GM12878 (cell line): ENCODE measurements at regions not wholly inside any gene's neighbourhood (a gene's known extent, or its start where the extent isn't known, plus 50 kb on each side); places are given as distances from the start of the nearest gene placed in this dataset.

Source experiments
- ATF2 ChIP-seq: IDR thresholded peaks from 2 replicates; pipeline ENCODE4 v1.6.1; 2012; ENCODE audit warnings: low read length, inconsistent platforms
- BHLHE40 ChIP-seq, 2 experiments: fragments of 450-650 bp in 1 of 2; IDR thresholded peaks; 2 replicates each; pipeline ENCODE4 v1.6.1; 2011 to 2017; ENCODE audit warnings: low read depth in 2 of 2, borderline replicate concordance in 1 of 2, improper control_type of control experiment in 1 of 2, low read length in 1 of 2, mild to moderate bottlenecking in 1 of 2
- CTCF ChIP-seq, 3 experiments: IDR thresholded peaks in 2 of 3; conservative IDR thresholded peaks in 1 of 3; 2 replicates each; pipeline ENCODE4 v1.5.1; 2011; ENCODE audit warnings: low read depth in 3 of 3, low read length in 3 of 3, mild to moderate bottlenecking in 3 of 3, control low read depth in 2 of 3, moderate library complexity in 2 of 3, inconsistent platforms in 1 of 3, mixed read lengths in 1 of 3; ENCODE audit not compliant: control insufficient read depth in 2 of 3, insufficient read depth in 1 of 3; ENCODE audit errors: extremely low read depth in 1 of 3
- EED ChIP-seq: sonication (generic); IDR thresholded peaks from 2 replicates; pipeline ENCODE4 v1.6.1; 2016; ENCODE audit warnings: antibody characterized with exemption, low read depth
- EGR1 ChIP-seq, 2 experiments: IDR thresholded peaks; 1 replicate in 1 of 2; 2 replicates in 1 of 2; pipeline ENCODE4 v1.6.1; 2011 to 2012; ENCODE audit warnings: low read depth in 2 of 2, low read length in 2 of 2, borderline replicate concordance in 1 of 2, mild to moderate bottlenecking in 1 of 2, moderate library complexity in 1 of 2
- JUND ChIP-seq: IDR thresholded peaks from 2 replicates; pipeline ENCODE4 v1.6.1; 2012; ENCODE audit warnings: low read depth, mild to moderate bottlenecking, low read length, improper control_type of control experiment, moderate library complexity
- MEF2A ChIP-seq: IDR thresholded peaks from 2 replicates; pipeline ENCODE4 v1.6.1; 2011; ENCODE audit warnings: low read depth, mild to moderate bottlenecking, low read length, moderate library complexity; ENCODE audit not compliant: insufficient read depth
- POLR2AphosphoS5 ChIP-seq: IDR thresholded peaks from 2 replicates; pipeline ENCODE4 v1.6.1; 2011; ENCODE audit warnings: mild to moderate bottlenecking, low read length, inconsistent platforms
- SUPT20H ChIP-seq: IDR thresholded peaks from 2 replicates; pipeline ENCODE4 v1.6.1; 2011; ENCODE audit warnings: low read depth, mild to moderate bottlenecking, low read length, moderate library complexity, borderline replicate concordance; ENCODE audit not compliant: control insufficient read depth
- TCF3 ChIP-seq: IDR thresholded peaks from 2 replicates; pipeline ENCODE4 v1.6.1; 2012; ENCODE audit warnings: low read depth, mild to moderate bottlenecking, low read length, borderline replicate concordance; ENCODE audit not compliant: insufficient read depth
- ZNF687 ChIP-seq: fragments of 450-650 bp; IDR thresholded peaks from 2 replicates; pipeline ENCODE4 v1.6.1; 2017; ENCODE audit warnings: mild to moderate bottlenecking, moderate library complexity
- TF ChIP-seq, protein P1 (sequence below): fragments of 150-350 bp; IDR thresholded peaks from 2 replicates; pipeline ENCODE4 v1.6.1; 2014; ENCODE audit warnings: mild to moderate bottlenecking, low read depth, low read length
- TF ChIP-seq, protein P2 (sequence below): IDR thresholded peaks from 2 replicates; pipeline ENCODE4 v1.6.1; 2012; ENCODE audit warnings: low read depth, low read length, improper control_type of control experiment
- TF ChIP-seq, protein P3 (sequence below): fragments of 450-650 bp; IDR thresholded peaks from 2 replicates; pipeline ENCODE4 v1.6.1; 2018; ENCODE audit warnings: borderline replicate concordance, mild to moderate bottlenecking; ENCODE audit not compliant: partially characterized antibody
- TF ChIP-seq, protein P4 (sequence below): IDR thresholded peaks from 2 replicates; pipeline ENCODE4 v1.6.1; 2011; ENCODE audit warnings: low read depth, mild to moderate bottlenecking, low read length, moderate library complexity, borderline replicate concordance; ENCODE audit errors: extremely low read depth

DNA sequence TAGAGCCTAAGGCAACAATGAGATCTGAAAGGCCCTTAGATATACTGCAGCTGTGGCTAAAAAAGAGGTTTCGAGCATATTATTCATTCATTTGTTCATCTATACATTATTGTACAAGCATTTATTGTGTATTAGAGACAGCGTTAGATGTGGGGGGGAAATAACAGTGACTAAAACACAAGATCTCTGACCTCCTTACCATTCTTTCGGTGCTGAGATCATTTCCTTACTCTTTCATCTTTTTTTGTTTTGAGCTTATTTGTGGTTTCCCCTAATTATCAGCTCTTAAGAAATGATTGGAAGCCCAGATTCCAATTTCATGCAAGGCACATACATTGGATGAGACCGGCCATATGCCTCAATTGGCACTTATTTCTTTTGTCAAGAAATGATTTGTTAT, 113.2 kb downstream of the SEC61B start (continued):
- TF ChIP-seq, protein P1, sequence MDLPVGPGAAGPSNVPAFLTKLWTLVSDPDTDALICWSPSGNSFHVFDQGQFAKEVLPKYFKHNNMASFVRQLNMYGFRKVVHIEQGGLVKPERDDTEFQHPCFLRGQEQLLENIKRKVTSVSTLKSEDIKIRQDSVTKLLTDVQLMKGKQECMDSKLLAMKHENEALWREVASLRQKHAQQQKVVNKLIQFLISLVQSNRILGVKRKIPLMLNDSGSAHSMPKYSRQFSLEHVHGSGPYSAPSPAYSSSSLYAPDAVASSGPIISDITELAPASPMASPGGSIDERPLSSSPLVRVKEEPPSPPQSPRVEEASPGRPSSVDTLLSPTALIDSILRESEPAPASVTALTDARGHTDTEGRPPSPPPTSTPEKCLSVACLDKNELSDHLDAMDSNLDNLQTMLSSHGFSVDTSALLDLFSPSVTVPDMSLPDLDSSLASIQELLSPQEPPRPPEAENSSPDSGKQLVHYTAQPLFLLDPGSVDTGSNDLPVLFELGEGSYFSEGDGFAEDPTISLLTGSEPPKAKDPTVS: no peak
- TF ChIP-seq BHLHE40 (IDR thresholded peaks at IDR 0.05; ENCODE audit: borderline replicate concordance in 1 of 2, low read depth in 2 of 2, low read length in 1 of 2) (peak in 1 of 2 experiments; percentile 7; a peak in 1 of 4 replicates), EGR1 (IDR thresholded peaks at IDR 0.05; ENCODE audit: borderline replicate concordance in 1 of 2, low read depth in 2 of 2, low read length in 2 of 2) (no peak), ZNF687 (no peak), POLR2AphosphoS5 (no peak), EED (peak; percentile 61; the same call in 1 of the 2 replicates), SUPT20H (no peak), TCF3 (no peak), JUND (peak; percentile 29; the same call in 1 of the 2 replicates), CTCF (IDR thresholded peaks at IDR 0.05 in 2 of 3, conservative IDR thresholded peaks at IDR 0.05 in 1 of 3; ENCODE audit: control insufficient read depth in 2 of 3, extremely low read depth in 1 of 3, insufficient read depth in 1 of 3, low read depth in 3 of 3, low read length in 3 of 3) (no peak), ATF2 (peak; percentile 50), MEF2A (no peak)
- TF ChIP-seq, protein P2, sequence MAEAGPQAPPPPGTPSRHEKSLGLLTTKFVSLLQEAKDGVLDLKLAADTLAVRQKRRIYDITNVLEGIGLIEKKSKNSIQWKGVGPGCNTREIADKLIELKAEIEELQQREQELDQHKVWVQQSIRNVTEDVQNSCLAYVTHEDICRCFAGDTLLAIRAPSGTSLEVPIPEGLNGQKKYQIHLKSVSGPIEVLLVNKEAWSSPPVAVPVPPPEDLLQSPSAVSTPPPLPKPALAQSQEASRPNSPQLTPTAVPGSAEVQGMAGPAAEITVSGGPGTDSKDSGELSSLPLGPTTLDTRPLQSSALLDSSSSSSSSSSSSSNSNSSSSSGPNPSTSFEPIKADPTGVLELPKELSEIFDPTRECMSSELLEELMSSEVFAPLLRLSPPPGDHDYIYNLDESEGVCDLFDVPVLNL: no peak
- TF ChIP-seq, protein P3, sequence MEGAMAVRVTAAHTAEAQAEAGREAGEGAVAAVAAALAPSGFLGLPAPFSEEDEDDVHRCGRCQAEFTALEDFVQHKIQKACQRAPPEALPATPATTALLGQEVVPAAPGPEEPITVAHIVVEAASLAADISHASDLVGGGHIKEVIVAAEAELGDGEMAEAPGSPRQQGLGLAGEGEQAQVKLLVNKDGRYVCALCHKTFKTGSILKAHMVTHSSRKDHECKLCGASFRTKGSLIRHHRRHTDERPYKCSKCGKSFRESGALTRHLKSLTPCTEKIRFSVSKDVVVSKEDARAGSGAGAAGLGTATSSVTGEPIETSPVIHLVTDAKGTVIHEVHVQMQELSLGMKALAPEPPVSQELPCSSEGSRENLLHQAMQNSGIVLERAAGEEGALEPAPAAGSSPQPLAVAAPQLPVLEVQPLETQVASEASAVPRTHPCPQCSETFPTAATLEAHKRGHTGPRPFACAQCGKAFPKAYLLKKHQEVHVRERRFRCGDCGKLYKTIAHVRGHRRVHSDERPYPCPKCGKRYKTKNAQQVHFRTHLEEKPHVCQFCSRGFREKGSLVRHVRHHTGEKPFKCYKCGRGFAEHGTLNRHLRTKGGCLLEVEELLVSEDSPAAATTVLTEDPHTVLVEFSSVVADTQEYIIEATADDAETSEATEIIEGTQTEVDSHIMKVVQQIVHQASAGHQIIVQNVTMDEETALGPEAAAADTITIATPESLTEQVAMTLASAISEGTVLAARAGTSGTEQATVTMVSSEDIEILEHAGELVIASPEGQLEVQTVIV: no peak
- TF ChIP-seq, protein P4, sequence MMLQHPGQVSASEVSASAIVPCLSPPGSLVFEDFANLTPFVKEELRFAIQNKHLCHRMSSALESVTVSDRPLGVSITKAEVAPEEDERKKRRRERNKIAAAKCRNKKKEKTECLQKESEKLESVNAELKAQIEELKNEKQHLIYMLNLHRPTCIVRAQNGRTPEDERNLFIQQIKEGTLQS: no peak
